ENCODE measurements at regions not wholly inside any gene's neighbourhood (a gene's known extent, or its start where the extent isn't known, plus 50 kb on each side); places are given as distances from the start of the nearest gene placed in this dataset.
"Not testable (repeated sequence)": the region's sequence is repeated elsewhere in the genome, so short reads cannot be mapped to it uniquely, and the experiment has no call there.

DNA sequence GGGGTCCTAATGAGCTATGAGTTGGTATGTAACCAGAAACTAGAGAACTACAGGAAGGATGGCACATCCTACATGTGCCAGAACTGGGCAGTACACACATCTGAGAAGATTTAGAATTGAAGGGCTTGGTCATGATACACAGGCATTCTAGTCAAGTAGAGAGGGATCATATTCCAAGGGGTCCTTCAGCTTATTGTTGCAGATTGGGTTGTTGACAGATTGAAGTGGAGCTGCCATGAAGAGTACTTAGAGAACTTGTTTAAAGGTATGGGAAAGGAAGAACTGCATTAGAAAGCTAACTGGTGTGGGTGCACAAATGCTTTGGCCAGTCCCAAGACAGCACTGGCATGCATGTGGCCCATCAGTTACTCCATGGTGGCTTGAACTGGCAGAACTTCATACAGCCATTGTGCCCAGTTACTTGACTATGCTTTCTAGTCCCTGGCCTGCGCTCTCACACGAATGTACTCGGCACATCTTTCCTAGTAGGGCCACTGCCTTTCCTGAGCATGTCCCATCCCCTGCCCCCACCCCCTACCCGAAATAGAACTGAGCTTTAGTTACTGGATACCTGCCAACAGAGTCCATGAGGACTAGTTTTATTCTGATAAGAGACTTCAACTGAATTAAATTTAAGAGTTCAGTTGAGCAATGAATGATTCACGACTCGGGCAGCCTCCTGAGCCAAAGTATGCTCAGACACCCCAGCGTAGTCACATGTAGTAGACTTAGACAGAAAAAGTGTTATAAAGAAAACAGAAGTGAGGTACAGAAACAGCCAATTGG lies 64.0 kb downstream of the CCNG2 start:
- FAIRE-seq: no peak

DNA sequence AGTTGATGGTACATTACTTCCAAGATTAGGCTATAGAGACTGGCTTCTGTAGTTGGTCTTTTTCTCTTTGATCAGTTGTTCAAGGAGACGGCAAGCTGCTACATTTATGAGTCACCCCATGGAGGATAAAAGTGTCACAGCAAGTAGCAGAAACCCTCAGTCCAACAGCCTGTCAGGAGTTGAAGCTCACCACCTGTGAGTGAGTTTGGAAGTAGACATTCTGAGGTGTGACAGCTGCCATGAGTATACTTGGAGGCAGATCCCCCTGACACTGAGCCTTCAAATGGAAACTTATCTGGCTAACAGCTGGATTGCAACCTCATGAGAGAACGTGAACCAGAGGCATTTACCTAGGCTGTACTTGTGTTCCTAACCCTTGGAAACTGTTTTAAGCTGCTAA lies 68.0 kb downstream of the CCNG2 start:
- no peak for FAIRE-seq

DNA sequence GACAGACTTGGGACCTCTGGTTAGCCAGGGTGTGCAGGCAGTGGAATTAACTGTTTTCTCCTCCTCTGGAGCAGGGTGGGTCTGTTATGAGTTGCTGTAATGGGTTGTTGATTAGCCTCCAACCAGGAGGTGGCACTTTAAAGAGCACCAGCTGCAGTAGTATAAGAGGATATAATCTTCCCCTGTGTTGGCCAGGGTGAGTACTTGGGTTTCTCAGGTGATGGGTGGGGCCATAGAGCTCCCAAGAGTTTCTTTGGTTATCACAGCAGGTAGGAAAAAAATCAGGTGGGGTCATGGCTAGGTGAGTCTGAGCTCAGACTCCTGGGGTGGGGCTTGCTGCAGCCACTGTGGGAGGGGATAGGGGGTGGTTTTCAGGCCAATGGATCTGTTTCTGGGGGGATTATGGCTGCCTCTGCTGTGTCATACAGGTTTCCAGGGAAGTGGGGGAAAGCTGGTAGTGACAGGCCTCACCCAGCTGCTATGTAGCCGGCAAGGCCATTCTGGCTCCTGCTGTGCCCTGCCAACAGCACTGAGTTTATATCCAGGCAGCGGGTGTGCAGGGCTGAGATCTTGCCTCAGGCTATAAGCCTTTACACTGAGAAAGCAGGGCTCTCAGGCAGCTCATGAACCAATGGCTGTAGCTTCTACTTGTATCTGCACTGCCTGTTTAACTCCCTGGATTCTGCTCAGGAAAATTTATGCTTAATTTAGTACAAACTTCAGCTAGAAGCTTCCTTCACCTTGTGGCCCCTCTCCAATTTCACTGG lies 70.1 kb downstream of the CCNG2 start:
- no peak for FAIRE-seq

DNA sequence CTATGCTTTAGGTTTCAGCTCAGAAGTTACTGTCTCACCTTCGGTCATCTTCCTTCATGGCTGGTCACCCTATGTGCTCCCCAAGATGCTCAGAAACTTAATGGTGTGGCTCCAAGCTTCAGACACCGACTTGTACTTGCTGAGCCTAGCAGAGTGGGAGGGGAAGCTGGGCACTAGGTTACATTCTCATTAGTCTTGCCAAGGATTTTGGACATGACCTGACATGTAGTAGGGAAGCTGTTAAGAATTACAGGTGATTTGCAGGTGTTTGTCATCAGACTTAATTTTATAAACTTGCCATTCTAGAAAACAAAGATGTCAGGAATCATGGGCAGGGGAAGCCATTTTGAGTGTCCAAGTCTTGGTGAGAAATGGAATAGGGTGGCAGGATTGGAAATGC lies 72.4 kb downstream of the CCNG2 start:
- no peak for FAIRE-seq

DNA sequence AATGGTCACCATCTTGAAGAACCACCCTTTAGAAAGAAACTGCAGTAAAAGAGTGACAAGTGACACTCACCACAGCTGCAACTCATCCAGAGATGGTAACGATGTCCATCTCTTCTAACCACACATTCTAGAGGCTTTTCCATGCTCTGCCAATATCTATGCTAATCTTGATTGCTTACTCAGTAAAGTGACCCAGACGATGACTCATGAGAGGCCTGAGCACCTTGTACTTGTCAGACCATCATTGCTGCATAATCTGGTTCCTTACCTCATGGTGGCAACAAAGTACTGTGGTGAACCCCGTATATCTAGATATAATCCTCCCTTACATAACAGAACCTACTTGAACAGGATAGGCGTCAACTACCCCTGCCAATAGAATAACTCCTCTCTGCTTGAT lies 75.6 kb downstream of the CCNG2 start:
- no peak for FAIRE-seq

DNA sequence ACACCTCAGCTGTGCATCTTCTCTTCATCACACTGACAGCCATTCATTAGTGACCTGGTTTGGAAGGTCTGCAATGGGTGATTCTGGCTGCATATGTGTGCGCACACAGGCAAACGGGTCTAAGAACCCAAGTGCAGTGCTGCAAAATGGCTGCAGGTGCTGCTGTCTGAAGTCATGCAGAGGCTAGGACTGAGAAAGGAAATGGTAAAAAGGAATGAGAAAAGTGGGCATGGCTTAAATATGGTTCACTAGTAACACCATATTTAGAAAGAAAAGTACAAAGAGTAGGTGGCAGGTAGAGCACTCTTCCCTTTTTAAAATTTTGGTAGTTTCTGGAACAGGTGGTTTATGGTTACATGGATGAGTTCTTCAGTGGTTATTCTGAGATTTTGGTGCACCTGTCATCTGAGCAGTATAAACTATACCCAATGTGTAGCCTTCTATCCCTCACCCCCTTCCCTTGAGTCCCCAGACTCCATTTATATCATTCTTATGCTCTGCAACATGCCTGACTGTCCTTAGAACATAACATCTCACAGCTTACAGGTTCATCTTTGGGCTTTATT lies 78.4 kb downstream of the CCNG2 start:
- no peak for FAIRE-seq

DNA sequence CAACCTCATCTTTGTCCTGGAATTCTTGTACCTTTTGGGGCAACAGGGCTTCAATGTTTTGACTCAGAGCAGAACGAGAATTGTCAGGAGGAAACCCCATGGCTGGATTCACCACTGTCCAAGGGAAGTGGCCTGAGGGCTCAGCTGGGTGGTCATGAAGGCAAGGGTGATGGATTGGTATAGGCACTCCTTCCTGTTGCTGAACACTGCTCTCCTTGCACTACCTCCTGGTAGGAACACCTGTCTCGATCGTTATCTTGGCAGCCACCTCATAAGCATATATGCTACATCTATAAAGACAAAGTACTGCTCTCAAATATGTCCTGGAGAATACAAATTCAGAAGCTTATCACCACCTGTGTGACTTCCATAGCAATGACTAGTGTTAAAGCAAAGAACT lies 79.8 kb downstream of the CCNG2 start:
- no peak for FAIRE-seq

DNA sequence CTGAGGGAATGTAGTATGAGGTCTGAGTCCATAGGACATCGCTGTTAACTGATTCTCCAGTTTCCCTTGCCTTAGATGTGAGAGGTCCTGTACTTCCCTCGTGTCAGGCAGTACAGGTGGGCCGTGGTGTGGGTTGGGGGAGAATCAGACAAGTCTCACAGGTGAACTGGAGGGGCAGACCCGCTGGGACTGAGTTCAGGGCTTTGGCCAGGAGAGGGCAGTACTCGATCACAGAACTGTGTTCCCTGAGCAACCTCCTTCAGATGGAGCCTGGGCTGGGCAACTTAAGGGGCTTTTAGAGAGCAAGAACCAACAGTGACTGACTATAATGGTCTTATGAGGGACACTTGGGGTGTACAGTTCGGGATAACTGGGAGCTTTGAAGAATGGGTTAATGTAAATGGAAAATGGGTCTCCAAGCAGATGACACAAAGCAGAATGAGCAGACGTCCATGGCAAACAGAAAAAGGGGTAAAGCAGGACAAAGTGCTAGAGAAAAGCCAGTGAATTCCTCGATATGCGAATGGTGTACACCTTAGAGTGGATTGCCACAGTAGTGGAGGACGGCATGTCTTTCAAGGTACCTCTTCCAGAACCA lies 83.6 kb downstream of the CCNG2 start:
- FAIRE-seq: no peak

DNA sequence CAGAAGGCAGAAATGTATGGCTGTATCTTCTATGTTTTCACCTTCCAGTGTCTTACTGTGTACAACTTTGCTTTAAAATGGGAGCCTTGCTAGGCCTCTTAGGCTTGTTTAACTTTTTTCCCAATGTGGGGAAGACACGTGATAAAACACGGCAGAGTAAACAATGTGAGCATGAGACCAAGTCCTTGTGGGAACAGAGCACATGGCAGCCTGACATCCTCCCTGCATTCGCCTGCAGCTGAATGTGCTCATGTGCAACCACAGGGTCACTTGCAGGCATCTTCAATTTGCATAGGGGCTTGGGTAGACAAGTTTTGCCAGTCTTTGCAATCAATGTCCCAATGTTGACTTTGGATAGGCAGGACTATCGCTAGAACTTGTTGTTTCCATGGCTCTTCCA lies 91.8 kb downstream of the CCNG2 start:
- no peak for FAIRE-seq

DNA sequence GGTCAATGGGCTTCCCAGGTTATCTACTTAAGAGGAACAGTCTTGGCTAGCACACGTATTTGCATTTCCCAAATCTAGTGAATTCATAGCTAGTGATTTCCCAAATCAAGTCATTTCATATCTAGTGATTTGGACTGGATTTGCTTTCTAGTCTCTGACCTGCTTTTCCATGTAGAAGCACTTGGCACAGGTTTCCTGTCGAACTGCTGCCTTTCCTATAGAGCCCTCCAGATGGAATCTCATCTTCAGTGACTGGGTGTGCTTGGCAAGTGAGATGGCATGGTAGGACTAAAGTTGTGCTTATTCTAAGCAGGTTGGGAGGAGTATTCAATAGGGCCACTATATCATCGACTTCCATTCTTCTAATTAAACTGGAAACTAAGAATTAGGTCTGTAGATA lies 94.7 kb downstream of the CCNG2 start:
- no peak for FAIRE-seq

DNA sequence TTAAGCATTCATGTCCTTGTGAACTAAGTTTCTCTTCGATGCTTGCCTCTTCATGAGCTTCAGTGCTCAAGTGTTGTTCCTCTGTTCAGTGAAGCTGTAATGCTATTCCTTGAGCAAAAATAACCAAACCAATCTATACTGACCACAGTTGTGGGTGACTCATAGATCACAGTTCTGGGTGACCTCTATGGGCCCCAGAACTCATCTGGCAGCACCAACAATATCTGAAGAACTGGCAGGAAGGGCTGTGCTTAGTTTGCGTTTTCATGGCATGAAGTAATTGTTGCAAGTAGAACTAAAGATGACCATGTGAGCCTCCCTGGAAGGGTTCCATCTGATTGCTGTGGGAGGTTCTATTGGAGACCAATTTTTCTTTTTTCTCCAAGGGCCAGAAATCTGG lies 106.2 kb downstream of the CCNG2 start:
- no peak for FAIRE-seq

DNA sequence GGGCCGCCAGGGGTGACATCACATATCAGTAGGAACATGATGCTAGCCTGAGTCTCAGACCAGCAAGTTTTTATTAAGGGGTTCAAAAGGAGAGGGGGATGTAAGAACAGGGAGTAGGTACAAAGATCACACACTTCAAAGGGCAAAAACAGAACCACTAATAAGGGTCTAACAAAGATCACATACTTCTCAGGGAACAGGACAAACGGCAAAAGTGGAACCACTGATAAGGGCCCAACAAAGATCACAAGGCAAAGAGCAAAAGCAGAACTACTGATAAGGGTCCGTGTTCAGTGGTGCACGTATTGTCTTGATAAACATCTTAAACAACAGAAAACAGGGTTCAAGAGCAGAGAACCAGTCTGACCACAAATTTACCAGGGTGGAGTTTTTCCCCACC lies 107.0 kb downstream of the CCNG2 start:
- not testable (repeated sequence) for FAIRE-seq

DNA sequence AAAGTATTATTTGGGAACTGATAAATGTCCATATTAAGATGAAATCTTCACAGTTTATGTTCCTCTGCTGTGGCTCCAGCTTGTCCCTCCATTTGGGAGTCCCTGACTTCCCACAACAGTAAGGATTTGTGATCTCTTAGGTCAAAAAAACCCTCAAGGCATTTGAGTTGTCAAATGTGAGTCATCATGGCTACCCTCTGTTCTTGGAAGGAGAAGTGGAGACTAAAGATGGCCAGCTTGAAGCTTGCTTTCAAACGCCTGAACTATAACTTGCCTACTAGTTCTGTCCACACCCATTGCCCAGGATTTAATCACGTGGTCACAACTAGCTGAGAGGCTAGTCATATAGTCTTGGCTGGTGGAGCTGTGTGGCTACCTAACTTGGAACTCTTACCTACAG lies 107.8 kb downstream of the CCNG2 start:
- FAIRE-seq: no peak

DNA sequence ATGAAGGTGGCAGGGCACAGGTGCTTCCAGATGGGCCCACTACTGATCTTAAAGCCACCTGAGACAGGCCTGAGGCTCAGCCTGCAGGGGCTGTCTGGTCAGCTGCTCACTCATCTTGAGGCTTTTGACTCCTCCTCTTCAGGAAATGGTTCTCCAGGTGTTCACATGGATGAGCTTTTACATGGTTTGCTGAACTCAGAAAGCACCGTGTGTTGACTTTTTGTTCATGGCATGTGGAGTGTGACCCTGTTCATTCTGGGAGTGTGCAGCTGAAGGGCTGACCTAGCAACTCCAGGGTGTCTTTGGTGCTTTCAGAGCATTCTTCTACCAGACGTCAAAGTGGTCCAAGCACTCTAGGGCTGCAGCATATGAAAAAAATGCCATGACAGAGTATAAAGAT lies 111.1 kb downstream of the CCNG2 start:
- FAIRE-seq: peak; percentile 73

DNA sequence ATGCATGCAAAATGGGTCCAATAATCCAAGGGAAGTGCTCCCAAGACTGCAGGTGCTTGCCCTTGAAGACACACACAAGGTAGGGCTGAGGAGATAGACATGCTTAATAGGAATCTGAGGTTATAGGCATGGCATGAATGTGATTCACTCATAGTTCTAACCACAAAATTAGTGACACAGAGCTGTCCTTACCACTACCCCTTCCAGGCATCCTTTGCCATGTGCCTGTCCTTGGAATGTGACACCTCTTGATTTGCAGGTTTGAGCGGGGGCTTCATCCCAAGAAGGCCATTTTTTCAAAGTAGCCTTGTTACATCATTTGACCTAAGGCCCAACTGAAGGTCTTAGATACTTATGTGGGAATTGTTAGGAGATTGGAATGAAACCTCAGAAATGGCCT lies 112.5 kb downstream of the CCNG2 start:
- no peak for FAIRE-seq

DNA sequence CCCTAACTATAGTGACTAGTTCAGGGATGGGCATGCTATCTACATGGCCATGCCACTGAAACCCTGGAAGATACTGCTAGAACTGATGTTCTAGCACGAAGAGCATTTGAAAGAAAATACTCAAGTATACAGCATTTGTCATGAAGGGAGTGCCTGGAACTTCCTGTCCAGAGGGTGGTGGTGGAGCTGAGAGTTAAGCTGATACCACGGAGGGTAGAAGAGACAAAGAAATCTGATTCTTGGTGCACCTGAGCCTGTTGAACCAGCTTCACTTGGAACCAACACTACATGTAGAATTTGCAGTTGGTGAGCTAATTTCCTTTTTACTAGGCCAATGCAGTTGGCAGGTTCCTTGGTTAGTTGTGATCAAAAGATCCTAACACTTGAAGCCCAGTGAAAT lies 116.4 kb downstream of the CCNG2 start:
- no peak for FAIRE-seq

DNA sequence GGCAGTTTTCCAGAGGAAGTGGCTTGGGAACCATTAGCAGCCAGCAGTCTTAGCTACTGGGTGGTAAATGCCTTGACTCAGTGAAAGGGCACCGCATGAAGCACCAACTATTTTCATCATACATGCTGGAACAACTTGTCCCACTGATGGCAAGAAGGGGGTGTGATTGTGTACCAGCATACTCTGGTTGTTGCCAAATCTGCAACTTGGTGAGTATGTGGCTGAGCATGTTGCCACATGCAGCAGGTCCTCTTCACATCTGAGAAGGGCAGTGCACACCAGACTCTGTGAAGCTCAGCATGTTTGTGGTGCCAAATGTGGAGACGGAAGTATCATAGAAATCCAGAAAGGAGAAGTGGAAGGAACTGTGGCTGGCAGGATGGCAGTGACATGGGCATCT lies 122.1 kb downstream of the CCNG2 start:
- not testable (repeated sequence) for FAIRE-seq

DNA sequence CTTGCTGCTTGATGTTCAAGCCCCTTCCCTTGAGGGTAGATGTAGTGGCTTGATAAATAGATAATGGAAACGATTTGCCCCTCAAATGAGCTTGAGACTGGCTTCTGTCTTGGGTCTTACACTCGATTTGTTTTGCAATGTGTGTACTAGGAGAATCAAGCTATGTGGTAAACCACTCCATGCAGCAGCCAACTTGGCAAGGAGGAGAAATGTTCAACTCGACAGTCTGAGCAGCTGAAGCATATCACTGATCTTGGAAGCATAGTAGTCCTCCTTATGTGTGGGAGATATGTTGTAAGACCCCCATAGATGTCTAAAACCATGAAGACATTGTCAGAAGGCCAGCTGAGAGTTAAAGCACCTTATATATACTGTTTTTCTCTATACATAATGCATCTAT lies 125.3 kb downstream of the CCNG2 start:
- FAIRE-seq: no peak

DNA sequence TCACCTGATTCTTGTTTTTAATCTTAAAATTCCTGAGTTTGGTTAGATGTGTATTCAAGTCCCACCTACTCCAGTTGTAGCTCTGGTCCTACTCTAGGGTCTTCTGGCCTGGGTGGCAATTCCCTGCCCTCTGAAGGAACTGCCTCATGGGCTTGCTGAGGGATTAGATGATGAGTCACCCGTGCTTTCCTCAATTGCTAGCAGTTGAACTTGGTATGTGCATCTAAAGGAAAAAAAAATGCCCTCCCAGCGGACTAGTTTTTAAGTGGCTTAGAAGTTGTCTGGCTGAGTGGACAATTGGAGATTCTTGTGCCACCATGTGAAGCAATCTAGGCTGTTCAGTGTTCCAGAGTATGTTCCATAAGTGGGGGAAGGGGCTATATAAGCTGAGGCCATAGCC lies 127.0 kb downstream of the CCNG2 start:
- no peak for FAIRE-seq

DNA sequence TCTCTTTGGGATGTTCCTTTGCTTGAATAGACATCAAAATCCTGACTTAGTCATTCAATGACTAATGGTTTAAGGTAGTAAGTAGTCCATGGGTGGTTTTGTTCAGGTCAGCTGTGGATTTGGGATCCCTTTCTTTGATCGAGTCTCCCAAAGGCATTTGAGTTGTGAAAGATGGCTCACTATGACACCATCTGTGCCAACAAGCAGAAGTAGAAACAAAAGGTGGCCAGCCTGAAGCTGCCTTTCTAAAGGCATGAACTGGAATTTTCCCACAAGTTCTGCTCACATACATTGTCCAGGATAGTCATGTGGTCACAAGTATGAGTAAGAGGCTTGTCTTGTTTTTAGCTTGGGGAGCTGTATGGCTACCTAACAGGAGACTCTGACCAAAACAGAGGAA lies 129.9 kb downstream of the CCNG2 start:
- FAIRE-seq: no peak

DNA sequence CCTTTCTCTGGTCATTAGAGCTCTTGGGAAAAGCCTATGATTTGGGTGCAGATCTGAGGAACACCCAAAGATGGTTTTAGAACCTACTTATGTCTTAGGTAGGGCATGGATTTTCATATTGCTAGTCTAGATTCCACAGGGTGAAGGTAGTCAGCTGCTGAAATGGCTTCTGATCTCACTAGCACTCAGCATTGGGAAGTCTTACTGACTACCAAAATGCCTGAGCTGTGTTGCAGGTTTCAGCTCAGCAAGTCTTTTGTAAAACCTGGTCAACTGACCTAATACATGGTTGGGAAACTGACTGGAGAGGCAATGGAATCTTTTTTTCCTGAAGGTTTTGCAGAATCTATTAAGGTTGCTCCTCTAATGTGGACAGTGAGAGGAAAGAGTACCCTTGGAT lies 136.4 kb downstream of the CCNG2 start:
- FAIRE-seq: no peak

DNA sequence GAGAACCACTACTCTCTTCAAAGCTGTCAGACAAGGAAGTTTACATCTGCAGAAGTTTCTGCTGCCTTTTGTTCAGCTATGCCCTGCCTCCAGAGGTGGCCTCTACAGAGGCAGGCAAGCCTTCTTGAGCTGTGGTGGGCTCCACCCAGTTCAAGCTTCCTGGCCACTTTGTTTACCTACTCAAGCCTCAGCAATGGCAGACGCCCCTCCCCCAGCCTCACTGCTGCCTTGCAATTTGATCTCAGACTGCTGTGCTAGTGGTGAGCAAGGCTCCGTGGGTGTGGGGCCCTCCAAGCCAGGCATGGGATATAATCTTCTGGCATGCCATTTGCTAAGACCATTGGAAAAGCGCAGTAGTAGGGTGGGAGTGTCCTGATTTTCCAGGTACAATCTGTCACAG lies 144.0 kb downstream of the CCNG2 start:
- not testable (repeated sequence) for FAIRE-seq

DNA sequence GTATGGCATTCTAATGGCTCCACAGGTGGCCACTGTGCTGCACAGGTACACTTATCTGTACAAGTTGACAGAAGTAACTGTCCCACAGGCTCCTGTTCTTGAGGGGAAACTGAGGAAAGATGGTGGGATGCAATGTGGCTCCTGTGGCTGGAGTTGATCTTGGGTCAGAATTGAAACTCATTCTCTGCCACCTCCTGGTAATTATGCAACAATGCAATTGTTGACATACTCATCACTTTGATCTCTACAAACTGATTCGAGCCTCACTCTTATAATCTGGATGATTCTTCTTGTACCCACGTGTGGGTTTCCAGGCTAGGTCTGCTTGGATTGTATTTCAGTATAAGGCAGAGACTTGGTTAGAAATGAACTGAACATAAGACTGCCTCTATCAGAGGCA lies 148.8 kb downstream of the CCNG2 start:
- FAIRE-seq: no peak

DNA sequence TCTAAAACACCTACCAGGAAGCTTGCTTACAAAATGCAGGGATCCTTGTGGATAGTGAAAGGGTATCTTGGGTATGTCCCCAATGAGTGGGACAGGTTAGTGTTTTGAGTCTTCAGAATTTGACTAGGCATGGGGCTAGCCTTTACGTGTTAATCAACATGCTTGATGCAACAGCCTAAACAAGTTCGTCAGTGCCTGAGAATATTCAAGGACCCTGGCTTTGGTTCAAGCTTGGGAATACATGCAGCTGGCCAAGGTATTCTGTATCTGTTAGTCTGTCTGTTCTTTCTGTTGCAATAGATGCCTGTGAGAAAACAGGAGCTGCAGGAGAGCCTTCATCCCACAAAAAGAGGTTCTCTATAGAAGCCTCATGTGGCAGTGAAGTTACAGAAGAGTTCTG lies 149.5 kb downstream of the CCNG2 start:
- no peak for FAIRE-seq

Measured in islet of Langerhans (tissue), 1 donor.